ENCODE measurements at regions not wholly inside any gene's neighbourhood (a gene's known extent, or its start where the extent isn't known, plus 50 kb on each side); places are given as distances from the start of the nearest gene placed in this dataset.
A peak's percentile ranks its signal among the peaks of the same experiment; 100 is the strongest.

DNA sequence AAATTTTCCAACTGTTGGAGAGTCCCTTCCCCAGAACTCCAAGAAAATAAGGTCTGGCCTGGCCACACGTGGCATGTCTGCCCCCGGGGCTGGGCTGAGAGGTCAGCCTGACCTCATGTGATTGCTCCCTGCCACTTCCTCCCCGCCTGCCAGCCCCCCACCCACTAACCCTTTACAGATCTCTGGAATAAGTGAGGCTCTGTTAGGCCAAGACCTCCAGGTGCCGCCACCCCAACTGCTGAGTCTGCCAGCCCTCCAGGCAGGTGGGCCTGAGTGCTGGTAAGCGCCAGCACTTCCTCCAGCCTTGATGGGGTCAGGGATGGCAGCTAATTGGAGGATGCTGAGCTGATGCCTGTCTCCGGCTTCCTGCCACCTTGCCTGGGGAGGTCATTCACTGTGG is 658.4 kb downstream of the MED13L start:
- Histone ChIP-seq H3K9me3 (no peaks in the 10 kb centered on the region), H3K27me3 (no peaks in the 10 kb centered on the region), H3K27ac (no peak overlapping the region), H3K4me3 (no peak overlapping the region), H3K4me1 (no peaks in the 10 kb centered on the region), H3K36me3 (no peaks in the 10 kb centered on the region)
- WGBS (ENCODE audit: insufficient coverage, low coverage, low lambda C conversion rate, missing lambda C conversion rate) = 92% methylated on average over 2 of the region's 6 CpGs
- ATAC-seq = no peak
- DNase-seq = no peak
- intact Hi-C loops (cut with DNase I) = no loop called here
- TF ChIP-seq POLR2A (IDR thresholded peaks at IDR 0.05) (no peak), CTCF (IDR thresholded peaks at IDR 0.05) (no peak)

GRCh38 chr12:115618105-115618504 is 659.4 kb downstream of the MED13L start:
- WGBS (ENCODE audit: insufficient coverage, low coverage, low lambda C conversion rate, missing lambda C conversion rate) = 77% methylated on average over 7 of the region's 7 CpGs
- Histone ChIP-seq H3K27ac (no peak overlapping the region), H3K9me3 (no peaks in the 10 kb centered on the region), H3K4me1 (no peaks in the 10 kb centered on the region), H3K4me3 (no peak overlapping the region), H3K36me3 (no peaks in the 10 kb centered on the region), H3K27me3 (no peaks in the 10 kb centered on the region)
- intact Hi-C loops (cut with DNase I) = no loop called here
- ATAC-seq (no peak), DNase-seq (no peak)
- no peak for TF ChIP-seq POLR2A (IDR thresholded peaks at IDR 0.05)
- TF ChIP-seq CTCF (IDR thresholded peaks at IDR 0.05) = no peak

- peak in 1 of 4 donors; percentile 13 for ATAC-seq
- H3K27me3 ChIP-seq = no peaks in the 10 kb centered on the region
- H3K27ac ChIP-seq = no peak overlapping the region
- intact Hi-C loops (cut with DNase I) = no loop called here
- no peaks in the 10 kb centered on the region for H3K36me3 ChIP-seq
- no peaks in the 10 kb centered on the region for H3K9me3 ChIP-seq
- WGBS (ENCODE audit: insufficient coverage, low coverage, low lambda C conversion rate, missing lambda C conversion rate) = 50% methylated on average over 3 of the region's 7 CpGs
- H3K4me3 ChIP-seq = no peak overlapping the region
- no peaks in the 10 kb centered on the region for H3K4me1 ChIP-seq
- TF ChIP-seq CTCF (IDR thresholded peaks at IDR 0.05) (no peak), POLR2A (IDR thresholded peaks at IDR 0.05) (no peak)
- no peak for DNase-seq
Measured at GRCh38 chr12:115617391-115617790, 660.1 kb downstream of the MED13L start.

GRCh38 chr12:115611477-115611876 is 666.0 kb downstream of the MED13L start:
- ATAC-seq (no peak), DNase-seq (no peak)
- TF ChIP-seq CTCF (IDR thresholded peaks at IDR 0.05) (no peak), POLR2A (IDR thresholded peaks at IDR 0.05) (no peak)
- Histone ChIP-seq H3K27me3 (no peaks in the 10 kb centered on the region), H3K4me3 (no peak overlapping the region), H3K36me3 (no peaks in the 10 kb centered on the region), H3K27ac (no peak overlapping the region), H3K4me1 (no peaks in the 10 kb centered on the region), H3K9me3 (no peaks in the 10 kb centered on the region)
- WGBS (ENCODE audit: insufficient coverage, low coverage, low lambda C conversion rate, missing lambda C conversion rate) = 75% methylated on average over 3 of the region's 5 CpGs
- intact Hi-C loops (cut with DNase I) = no loop called here

- DNase-seq (no peak), ATAC-seq (no peak)
- Histone ChIP-seq H3K9me3 (no peaks in the 10 kb centered on the region), H3K36me3 (no peaks in the 10 kb centered on the region), H3K4me3 (no peak overlapping the region), H3K4me1 (no peaks in the 10 kb centered on the region), H3K27ac (no peak overlapping the region), H3K27me3 (no peaks in the 10 kb centered on the region)
- intact Hi-C loops (cut with DNase I) = no loop called here
- TF ChIP-seq POLR2A (IDR thresholded peaks at IDR 0.05) = no peak
- 57% methylated on average over 1 of the region's 1 CpG for WGBS (ENCODE audit: insufficient coverage, low coverage, low lambda C conversion rate, missing lambda C conversion rate)
Measured at GRCh38 chr12:115609347-115609746, 668.1 kb downstream of the MED13L start.
